ENCODE measurements at regions not wholly inside any gene's neighbourhood (a gene's known extent, or its start where the extent isn't known, plus 50 kb on each side); places are given as distances from the start of the nearest gene placed in this dataset.
"Not testable (repeated sequence)": the region's sequence is repeated elsewhere in the genome, so short reads cannot be mapped to it uniquely, and the experiment has no call there.

DNA sequence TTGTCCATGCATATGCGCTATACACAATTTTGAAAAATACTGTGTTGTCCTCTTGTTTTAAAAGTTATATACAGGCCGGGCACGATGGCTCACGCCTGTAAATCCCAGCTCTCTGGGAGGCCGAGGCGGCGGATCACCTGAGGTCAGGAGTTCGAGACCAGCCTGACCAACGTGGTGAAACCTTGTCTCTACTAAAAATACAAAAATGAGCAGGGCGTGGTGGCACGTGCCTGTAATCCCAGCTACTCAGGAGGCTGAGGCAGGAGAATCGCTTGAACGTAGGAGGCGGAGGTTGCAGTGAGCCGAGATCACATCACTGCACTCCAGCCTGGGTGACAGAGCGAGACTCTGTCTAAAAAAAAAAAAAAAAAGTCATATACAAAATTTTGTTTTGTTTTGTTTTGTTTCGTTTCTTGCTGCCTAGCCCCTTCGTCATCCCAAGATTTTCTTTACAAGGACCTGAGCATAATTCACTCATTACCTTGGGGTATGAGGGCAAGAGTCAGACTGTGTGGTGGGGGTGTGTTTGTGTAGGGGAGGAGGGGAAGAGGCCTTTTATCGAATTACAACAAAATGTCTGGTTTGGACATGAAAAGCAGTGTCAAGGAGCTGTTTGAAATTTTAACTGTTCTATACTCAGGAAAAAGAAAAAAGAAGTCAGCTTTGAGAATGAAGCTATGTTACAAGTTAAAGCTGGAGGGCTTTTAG is 74.8 kb upstream of the PRSS16 start:
- H3K9me3 Mint-ChIP-seq (ENCODE audit: low read depth); H3K27me3 Mint-ChIP-seq; H3K36me3 Mint-ChIP-seq; H3K27ac Mint-ChIP-seq; H3K4me3 Mint-ChIP-seq; H3K4me1 Mint-ChIP-seq (ENCODE audit: low read depth): not testable (repeated sequence)

DNA sequence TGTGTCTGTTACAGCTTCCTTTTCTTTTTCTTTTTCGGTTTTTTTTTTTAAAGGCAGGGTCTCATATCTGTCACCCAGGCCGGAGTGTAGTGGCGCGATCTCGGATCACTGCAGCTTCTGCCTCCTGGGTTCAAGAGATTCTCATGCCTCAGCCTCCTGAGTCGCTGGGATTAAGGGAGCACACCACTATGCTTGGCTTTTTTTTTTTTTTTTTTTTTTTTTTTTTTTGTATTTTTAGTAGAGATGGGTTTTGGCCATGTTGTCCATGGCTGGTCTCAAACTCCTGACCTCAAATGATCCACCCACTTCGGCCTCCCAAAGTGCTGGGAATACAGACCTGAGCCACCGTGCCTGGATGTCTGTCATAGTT is 74.3 kb upstream of the PRSS16 start:
- H3K36me3 Mint-ChIP-seq; H3K27me3 Mint-ChIP-seq; H3K4me1 Mint-ChIP-seq (ENCODE audit: low read depth); H3K4me3 Mint-ChIP-seq; H3K27ac Mint-ChIP-seq; H3K9me3 Mint-ChIP-seq (ENCODE audit: low read depth): not testable (repeated sequence)

DNA sequence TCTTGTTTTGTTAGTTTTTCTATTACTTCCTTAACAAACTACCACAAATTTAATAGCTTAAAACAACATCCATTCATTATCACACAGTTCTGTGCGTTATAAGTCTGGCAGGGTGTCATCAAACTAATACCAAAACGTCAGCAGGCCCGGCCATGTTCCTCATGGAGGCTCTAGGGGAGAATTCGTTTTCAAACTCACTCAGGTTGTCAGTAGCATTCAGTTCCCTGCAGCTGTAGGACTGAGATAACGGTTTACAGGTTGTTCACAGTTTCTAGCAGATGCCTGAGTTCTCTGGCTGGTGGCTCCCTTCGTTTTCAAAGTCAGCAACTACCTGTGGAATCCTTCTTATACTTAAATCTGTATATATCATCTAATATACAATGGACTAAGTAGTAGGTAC is 72.5 kb upstream of the PRSS16 start:
- H3K4me1 Mint-ChIP-seq (ENCODE audit: low read depth): peaks cover 9% of the 10 kb centered on the region

DNA sequence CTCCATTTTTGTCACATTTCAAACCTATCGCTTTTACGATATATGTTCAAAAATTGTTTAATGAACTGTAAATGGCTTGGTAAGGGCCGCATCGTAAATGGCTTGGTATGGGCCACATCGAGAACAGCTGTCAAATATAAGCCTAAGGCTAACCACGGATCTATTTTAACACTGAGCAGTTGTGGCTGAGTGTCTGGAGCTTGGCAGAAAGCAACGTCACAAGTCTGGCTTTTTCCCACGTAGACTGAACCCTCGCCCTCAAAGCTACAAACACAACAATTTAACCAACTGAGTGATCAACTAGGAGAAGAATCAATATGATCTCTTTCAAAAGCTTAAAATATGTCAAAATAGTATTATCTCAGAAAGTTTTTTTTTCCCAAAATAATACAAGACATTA is 71.4 kb upstream of the PRSS16 start:
- no peaks in the 10 kb centered on the region for H3K36me3 Mint-ChIP-seq
- peak overlapping the region; percentile 96 for H3K4me3 Mint-ChIP-seq
- H3K27me3 Mint-ChIP-seq: peaks cover 1% of the 10 kb centered on the region
- no peaks in the 10 kb centered on the region for H3K9me3 Mint-ChIP-seq (ENCODE audit: low read depth)
- H3K27ac Mint-ChIP-seq: no peak overlapping the region
- H3K4me1 Mint-ChIP-seq (ENCODE audit: low read depth): peaks cover 9% of the 10 kb centered on the region

More for the DNA sequence above, 72.5 kb upstream of the PRSS16 start:
- no peak overlapping the region for H3K27ac Mint-ChIP-seq
- no peak overlapping the region for H3K4me3 Mint-ChIP-seq
- H3K27me3 Mint-ChIP-seq: peaks cover 1% of the 10 kb centered on the region
- no peaks in the 10 kb centered on the region for H3K9me3 Mint-ChIP-seq (ENCODE audit: low read depth)
- H3K36me3 Mint-ChIP-seq: peaks cover 3% of the 10 kb centered on the region

DNA sequence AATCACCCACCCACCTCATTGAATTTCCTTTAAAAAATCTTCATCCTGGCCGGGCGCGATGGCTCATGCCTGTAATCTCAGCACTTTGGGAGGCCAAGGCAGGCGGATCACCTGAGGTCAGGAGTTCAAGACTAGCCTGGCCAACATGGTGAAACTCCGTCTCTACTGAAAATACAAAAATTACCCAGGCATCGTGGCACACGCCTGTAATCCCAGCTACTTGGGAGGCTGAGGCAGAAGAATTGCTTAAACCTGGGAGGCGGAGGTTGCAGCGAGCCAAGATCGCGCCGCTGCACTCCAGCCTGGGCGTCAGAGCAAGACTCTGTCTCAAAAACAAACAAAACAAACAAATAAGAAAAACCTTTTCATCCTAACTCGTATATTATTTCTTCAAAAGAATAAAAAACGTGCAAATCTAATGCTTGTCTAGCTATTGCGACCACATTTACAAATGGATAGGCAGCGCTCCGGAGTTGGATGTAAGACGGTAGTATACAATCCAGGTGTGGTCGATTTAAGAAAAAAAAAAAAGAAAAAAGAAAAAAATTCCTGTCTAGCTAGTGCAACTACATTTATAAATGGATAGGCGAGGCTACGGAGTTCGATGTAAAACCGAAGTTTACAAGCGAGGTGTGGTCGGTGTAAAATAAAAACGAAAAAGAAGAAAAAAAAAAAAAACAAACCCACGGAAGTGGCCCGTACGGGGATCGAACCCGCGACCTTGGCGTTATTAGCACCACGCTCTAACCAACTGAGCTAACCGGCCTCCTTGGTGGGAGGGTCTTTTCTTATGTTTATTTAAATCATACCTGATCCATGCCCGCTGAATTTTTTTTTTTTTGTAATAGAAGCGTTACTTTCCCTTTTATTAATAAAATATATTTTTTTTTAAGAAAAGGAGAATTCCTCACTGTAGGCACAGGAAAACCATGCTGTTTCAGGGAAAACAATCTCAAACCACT is 70.7 kb upstream of the PRSS16 start:
- Mint-ChIP-seq H3K4me3 (peak overlapping the region; percentile 96), H3K4me1 (ENCODE audit: low read depth) (peaks cover 9% of the 10 kb centered on the region), H3K27ac (peak overlapping the region; percentile 82), H3K27me3 (no peaks in the 10 kb centered on the region), H3K36me3 (no peaks in the 10 kb centered on the region), H3K9me3 (ENCODE audit: low read depth) (no peaks in the 10 kb centered on the region)

DNA sequence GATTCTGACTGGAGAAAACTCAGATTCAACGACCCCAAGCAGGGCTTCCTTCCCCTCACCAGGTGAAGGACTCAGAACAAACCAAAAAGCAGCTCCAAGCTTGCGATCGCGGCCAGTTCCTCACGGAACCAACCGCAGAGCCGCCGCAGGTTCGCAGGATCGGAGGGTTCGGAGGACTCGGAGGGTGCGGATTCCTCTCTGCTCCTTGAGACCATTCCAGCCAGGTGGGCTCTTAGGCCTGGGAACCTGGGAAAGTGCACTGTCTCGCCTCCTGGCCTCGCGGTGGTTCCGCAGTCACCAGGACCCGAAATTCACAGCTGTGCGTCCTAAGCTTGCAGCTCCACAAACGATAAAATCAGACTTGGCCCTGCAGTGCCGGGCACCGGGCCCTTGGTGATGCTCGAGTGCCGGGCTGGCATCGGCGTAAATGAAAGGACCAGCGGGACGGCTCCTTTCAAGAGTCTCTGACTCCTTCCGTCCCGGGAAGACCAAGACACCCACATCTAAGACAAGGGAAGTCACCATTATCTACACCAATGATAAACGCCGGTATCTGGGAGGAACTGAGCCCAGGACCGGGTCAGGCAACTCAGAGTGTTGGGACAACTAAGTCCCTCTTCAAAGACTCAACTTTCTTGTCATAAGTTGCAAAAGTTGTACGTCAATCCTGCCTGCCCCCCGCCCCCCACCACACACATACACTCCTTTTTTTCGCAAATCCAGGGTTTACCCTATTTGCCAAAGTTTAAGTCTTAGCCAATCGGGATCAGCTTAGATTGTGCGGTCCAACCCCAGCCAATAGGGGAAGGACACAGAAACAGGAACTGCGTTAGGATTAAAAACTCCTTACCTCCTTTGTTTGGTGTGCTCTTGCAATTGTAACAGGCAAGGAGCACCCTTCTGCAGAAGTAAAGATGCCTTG is 69.8 kb upstream of the PRSS16 start:
- peak overlapping the region; percentile 96 for H3K4me3 Mint-ChIP-seq
- no peaks in the 10 kb centered on the region for H3K27me3 Mint-ChIP-seq
- H3K9me3 Mint-ChIP-seq (ENCODE audit: low read depth): no peaks in the 10 kb centered on the region
- H3K36me3 Mint-ChIP-seq: no peaks in the 10 kb centered on the region
- peak overlapping the region; percentile 82 for H3K27ac Mint-ChIP-seq
- peaks cover 9% of the 10 kb centered on the region for H3K4me1 Mint-ChIP-seq (ENCODE audit: low read depth)

DNA sequence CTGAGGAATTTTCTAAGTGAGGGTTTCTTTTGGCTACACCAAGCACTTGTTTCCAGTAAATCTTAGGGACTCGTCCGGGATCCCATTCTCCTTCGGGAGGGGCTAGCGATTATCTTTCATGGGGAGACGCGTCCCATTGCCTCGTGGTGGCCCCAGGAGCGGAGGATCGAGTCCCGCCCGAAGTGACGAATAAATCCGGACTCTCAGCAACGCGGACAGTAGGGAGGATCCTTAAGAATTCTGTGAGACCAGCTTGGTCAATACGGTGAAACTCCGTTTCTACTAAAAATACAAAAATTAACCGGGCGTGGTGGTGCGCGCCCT is 69.1 kb upstream of the PRSS16 start:
- Mint-ChIP-seq H3K9me3 (ENCODE audit: low read depth) (no peaks in the 10 kb centered on the region), H3K27me3 (no peaks in the 10 kb centered on the region), H3K36me3 (no peaks in the 10 kb centered on the region), H3K27ac (peak overlapping the region; percentile 82), H3K4me3 (peak overlapping the region; percentile 96), H3K4me1 (ENCODE audit: low read depth) (peaks cover 9% of the 10 kb centered on the region)

DNA sequence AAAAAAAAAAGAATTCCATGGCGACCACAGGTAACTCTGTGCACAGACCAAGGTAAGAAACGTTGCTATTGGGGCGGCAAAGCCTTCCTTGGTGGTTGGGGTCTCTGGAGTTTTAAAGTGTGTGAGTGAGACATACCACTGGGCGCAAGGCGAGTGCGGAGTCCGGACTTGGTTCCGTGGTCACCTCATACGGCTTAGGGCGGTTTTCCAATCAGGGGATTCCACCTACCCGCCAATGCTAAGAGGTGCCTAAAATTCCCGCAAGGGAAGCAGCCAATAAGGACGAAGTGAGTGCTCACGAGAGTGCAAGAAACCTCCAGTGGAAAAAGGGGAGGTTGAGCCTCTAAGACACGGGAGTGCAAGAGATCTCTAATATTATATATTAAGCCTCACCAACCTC is 68.6 kb upstream of the PRSS16 start:
- Mint-ChIP-seq H3K9me3 (ENCODE audit: low read depth) (no peaks in the 10 kb centered on the region), H3K27ac (no peak overlapping the region), H3K36me3 (no peaks in the 10 kb centered on the region), H3K4me3 (peak overlapping the region; percentile 96), H3K27me3 (no peaks in the 10 kb centered on the region), H3K4me1 (ENCODE audit: low read depth) (peaks cover 9% of the 10 kb centered on the region)

DNA sequence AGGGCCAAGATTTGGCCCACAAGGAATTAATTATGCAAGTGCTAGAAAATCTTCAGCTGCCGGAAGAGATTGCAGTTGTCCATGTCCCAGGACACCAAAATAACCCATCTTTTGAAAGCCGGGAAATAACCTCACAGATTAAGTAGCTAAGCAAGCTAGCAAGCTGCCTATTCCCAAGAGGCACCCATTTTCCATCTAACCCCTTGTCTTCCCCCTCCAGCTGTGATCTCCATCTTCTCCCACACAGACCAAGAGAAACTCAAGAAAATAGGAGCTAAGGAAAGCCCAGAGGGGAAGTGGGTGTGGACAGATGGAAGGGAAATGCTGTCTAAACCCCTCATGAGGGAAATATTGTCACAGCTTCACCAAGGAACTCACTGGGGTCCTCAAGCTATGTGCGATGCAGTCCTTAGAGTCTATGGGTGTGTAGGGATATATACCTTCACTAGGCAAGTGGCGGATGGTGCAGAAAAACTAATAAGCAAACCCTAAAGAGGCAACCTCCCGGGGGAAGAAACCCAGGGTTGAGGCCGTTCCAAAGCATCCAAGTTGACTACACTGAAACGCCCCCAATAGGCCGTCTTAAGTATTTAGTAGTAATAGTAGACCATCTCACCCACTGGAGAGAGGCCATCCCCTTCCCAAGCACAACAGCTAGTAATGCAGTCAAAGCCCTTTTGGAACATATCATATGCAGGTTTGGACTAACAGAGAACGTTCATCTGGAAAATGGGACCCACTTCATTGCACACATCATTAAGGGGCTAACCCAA is 64.3 kb upstream of the PRSS16 start:
- H3K9me3 Mint-ChIP-seq (ENCODE audit: low read depth): no peaks in the 10 kb centered on the region
- no peaks in the 10 kb centered on the region for H3K36me3 Mint-ChIP-seq

DNA sequence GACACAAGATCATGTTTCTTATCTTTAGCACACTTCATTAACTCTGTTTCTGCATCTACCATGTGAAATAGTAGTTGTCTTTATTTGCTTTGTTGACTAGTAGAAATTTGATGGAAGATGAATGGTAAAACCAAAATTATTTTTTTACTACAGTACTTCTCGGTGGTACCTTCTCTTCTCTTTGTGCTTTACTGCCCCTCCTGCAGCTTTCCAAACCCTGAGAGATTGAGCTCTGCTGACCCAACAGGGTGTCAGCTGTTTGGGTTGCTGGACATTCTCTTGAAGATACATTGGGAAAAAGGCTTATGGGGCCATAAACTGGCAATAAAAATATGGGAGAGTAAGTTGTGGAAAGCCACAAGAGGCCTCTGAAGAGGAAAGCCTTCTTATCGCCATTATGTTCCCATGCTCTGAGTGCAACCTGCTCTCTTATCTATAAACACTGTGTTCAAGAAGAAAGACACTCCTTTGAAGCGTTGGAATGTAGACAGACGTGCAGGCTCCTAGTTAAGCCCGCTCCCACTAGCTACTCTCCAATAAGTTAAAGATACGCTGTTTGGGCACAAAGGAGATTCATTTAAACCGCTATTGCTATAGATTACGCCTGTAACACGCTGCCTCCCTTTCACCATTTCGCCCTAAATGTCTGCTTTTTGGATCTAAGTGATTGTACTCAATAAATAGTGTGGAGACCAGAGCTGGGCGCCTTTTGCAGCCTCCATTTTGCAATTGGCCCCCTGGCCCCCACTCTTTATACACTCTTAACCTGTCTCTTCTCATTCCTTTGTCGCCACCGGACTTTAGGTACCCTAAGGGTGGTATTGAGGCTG is 60.1 kb upstream of the PRSS16 start:
- H3K36me3 Mint-ChIP-seq: no peaks in the 10 kb centered on the region
- H3K4me3 Mint-ChIP-seq: peak overlapping the region; percentile 97
- no peaks in the 10 kb centered on the region for H3K9me3 Mint-ChIP-seq (ENCODE audit: low read depth)
- H3K27me3 Mint-ChIP-seq: no peaks in the 10 kb centered on the region
- no peak overlapping the region for H3K27ac Mint-ChIP-seq
- H3K4me1 Mint-ChIP-seq (ENCODE audit: low read depth): peaks cover 14% of the 10 kb centered on the region

More for the DNA sequence above, 64.3 kb upstream of the PRSS16 start:
- no peak overlapping the region for H3K4me3 Mint-ChIP-seq
- H3K4me1 Mint-ChIP-seq (ENCODE audit: low read depth): peaks cover 8% of the 10 kb centered on the region
- no peaks in the 10 kb centered on the region for H3K27me3 Mint-ChIP-seq
- H3K27ac Mint-ChIP-seq: no peak overlapping the region

DNA sequence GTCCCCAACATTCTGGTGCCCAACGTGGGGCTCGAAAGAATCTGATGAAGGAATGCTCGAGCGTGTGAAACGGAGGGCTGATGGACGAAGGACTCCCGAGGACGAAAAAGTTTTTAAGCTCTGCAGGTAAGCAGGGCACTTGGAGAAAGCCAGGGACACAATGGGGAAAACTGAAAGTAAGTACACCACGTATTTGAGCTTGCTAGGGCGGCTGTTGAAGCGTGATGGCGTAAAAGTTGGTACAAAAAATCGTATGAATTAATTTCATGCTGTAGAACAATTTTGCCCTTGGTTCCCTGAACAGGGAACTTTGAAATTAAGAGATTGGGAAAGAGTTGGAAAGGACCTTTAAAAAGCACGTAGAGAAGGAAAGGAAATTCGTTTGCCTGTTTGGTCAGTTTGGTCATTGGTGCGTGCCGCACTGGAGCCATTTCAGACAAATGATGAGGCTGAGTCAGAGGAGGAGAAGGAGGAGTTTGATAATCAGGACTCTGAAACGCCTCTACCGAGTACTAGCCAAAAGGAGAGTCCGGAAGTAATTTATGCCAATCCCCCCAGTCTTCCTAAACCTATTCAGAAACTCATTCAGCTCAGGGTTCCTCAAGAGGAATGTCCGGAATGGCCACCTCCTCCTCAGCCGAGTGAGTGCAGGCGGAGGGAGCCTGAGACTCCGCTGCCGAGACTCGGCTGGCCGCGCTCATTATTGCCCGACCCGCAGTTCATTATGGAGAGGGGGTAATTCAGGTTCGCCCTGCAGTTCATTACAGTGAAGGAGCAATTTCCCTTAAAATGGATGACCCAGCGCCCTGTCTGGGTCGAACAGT is 59.2 kb upstream of the PRSS16 start:
- Mint-ChIP-seq H3K36me3 (no peaks in the 10 kb centered on the region), H3K9me3 (ENCODE audit: low read depth) (no peaks in the 10 kb centered on the region), H3K27ac (peak overlapping the region; percentile 22), H3K4me1 (ENCODE audit: low read depth) (peaks cover 14% of the 10 kb centered on the region), H3K4me3 (peak overlapping the region; percentile 97), H3K27me3 (no peaks in the 10 kb centered on the region)

DNA sequence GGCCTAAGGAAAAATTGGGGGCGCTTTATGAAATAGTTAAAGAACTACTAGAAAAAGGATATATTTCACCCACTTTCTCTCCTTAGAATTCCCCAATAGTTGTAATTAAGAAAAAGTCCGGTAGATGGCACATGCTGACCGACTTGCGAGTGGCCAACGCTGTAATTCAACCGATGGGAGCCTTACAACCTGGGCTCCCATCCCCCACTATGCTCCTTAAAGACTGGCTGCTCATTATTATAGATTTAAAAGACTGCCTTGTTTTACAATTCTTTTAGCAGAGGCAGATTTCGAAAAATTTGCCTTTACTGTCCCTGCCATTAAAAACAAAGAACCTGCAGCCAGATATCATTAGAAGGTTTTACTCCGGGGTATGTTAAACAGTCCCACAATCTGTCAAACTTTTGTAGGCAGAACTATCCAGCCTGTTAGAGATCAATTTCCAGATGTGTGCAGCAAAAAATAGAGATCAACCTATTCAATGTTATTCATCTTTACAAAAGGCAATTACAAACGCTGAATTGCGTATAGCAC is 58.5 kb upstream of the PRSS16 start:
- H3K27ac Mint-ChIP-seq: peak overlapping the region; percentile 22
- no peaks in the 10 kb centered on the region for H3K36me3 Mint-ChIP-seq
- no peaks in the 10 kb centered on the region for H3K27me3 Mint-ChIP-seq
- H3K9me3 Mint-ChIP-seq (ENCODE audit: low read depth): no peaks in the 10 kb centered on the region
- H3K4me3 Mint-ChIP-seq: peak overlapping the region; percentile 97
- peaks cover 14% of the 10 kb centered on the region for H3K4me1 Mint-ChIP-seq (ENCODE audit: low read depth)

DNA sequence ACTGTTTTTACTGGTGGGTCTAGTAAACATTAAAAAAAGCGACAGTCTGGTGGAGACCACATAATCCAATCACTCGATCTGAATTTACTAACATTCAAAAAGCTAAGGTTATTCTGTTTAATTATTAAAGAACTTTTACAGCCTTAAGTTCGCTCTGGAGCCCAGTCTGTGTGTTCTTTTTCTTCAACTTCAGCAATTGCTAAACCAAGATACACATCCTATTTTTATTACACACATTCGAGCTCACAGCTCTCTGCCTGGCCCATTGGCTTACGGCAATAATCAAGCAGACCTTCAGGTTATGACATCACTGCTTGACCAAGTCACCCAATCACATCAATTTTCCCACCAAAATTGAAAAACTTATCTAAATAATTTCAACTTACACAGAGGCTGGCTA is 57.4 kb upstream of the PRSS16 start:
- no peaks in the 10 kb centered on the region for H3K27me3 Mint-ChIP-seq
- H3K9me3 Mint-ChIP-seq (ENCODE audit: low read depth): no peaks in the 10 kb centered on the region
- peaks cover 14% of the 10 kb centered on the region for H3K4me1 Mint-ChIP-seq (ENCODE audit: low read depth)
- H3K27ac Mint-ChIP-seq: no peak overlapping the region
- no peaks in the 10 kb centered on the region for H3K36me3 Mint-ChIP-seq
- no peak overlapping the region for H3K4me3 Mint-ChIP-seq
